Gastrocnemius medialis (tissue), 4 donors: ENCODE measurements at regions not wholly inside any gene's neighbourhood (a gene's known extent, or its start where the extent isn't known, plus 50 kb on each side); places are given as distances from the start of the nearest gene placed in this dataset.

Experiments
- ATAC-seq, 2 donors: fragments of 150-250 bp; one replicate each; pipeline ENCODE4 v1.9.1; 2016
- DNase-seq, 2 donors: peaks; one replicate each; pipeline ENCODE4 v3.0.0-alpha.2; 2019
- H3K27ac ChIP-seq, 4 donors: fragments of 200-600 bp; sonication (generic); 1 replicate in 1 of 4; 2 replicates in 3 of 4; pipeline ENCODE4 v1.5.1; 2016 to 2018; ENCODE audit warnings: mild to moderate bottlenecking in 2 of 4, moderate library complexity in 1 of 4
- H3K27me3 ChIP-seq, 3 donors: fragments of 200-600 bp; sonication (generic) in 2 of 3; 1 replicate in 1 of 3; 2 replicates in 2 of 3; pipeline versions ENCODE4 v1.5.1 to v1.6.0; 2016 to 2019; ENCODE audit warnings: mild to moderate bottlenecking in 1 of 3, moderate library complexity in 1 of 3
- H3K36me3 ChIP-seq, 2 donors: fragments of 200-600 bp; sonication (generic) in 1 of 2; one replicate each; pipeline ENCODE4 v1.5.1; 2017 to 2018
- H3K4me1 ChIP-seq, 2 donors: fragments of 200-600 bp; sonication (generic) in 1 of 2; one replicate each; pipeline ENCODE4 v1.5.1; 2016 to 2017; ENCODE audit warnings: mild to moderate bottlenecking in 2 of 2
- H3K4me3 ChIP-seq, 4 donors: fragments of 200-600 bp; sonication (generic) in 3 of 4; 1 replicate in 1 of 4; 2 replicates in 3 of 4; pipeline ENCODE4 v1.5.1; 2016 to 2019; ENCODE audit warnings: mild to moderate bottlenecking in 2 of 4
- H3K9me3 ChIP-seq, 3 donors: fragments of 200-600 bp; sonication (generic) in 2 of 3; 1 replicate in 1 of 3; 2 replicates in 2 of 3; pipeline ENCODE4 v1.5.1; 2016 to 2019
- POLR2A ChIP-seq, 2 donors: fragments of 450-650 bp; IDR thresholded peaks; one replicate each; pipeline ENCODE4 v1.6.1; 2017; ENCODE audit warnings: antibody characterized with exemption in 2 of 2, mild to moderate bottlenecking in 2 of 2, moderate library complexity in 2 of 2
- in situ Hi-C, 4 donors: fragments of 200-750 bp; cut with MboI; loops; one replicate each; pipeline versions ENCODE4 v1.15.0 to v1.8.0; 2017; ENCODE audit warnings: low sequenced_read_pairs in 4 of 4
- intact Hi-C: fragments of 100-400 bp; cut with DNase I; formaldehyde crosslinking; loops from one replicate; pipeline ENCODE4 v1.15.1; 2023; ENCODE audit warnings: low total_unique reads
- TF ChIP-seq, protein P1 (sequence below), 5 experiments: fragments of 450-650 bp in 3 of 5; fragments of 200-600 bp in 2 of 5; sonication (generic) in 2 of 5; IDR thresholded peaks in 4 of 5; conservative IDR thresholded peaks in 1 of 5; 1 replicate in 4 of 5; 2 replicates in 1 of 5; pipeline ENCODE4 v1.5.1; 2016 to 2019; ENCODE audit warnings: antibody characterized with exemption in 5 of 5, mild to moderate bottlenecking in 3 of 5, moderate library complexity in 3 of 5

DNA sequence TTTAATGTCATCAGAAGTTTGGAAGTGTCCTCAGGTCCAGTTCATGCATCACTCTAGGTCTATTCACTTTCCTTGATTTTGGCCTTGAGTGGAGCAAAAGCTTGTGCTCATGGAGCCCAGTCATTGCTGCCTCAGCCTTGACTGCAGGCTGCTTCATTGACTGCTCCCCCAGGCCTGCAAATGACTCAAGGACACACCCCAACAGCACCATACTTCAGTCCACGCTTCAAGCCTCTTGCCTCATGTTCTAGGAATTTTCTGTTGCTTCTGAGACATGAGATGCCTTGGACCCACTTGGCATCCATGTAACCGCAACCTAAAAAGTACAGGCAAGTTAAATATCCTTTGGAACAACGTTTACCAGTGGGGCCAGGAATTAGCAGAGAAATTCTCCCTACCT, 193.7 kb downstream of the PIK3R1 start:
- Histone ChIP-seq H3K4me1 (no peaks in the 10 kb centered on the region), H3K27ac (no peak overlapping the region), H3K36me3 (no peaks in the 10 kb centered on the region), H3K9me3 (no peaks in the 10 kb centered on the region), H3K27me3 (no peaks in the 10 kb centered on the region), H3K4me3 (no peak overlapping the region)
- in situ Hi-C loops: no loop called here
- ATAC-seq: no peak
- no peak for DNase-seq
- TF ChIP-seq POLR2A (IDR thresholded peaks at IDR 0.05): no peak
- TF ChIP-seq, protein P1, sequence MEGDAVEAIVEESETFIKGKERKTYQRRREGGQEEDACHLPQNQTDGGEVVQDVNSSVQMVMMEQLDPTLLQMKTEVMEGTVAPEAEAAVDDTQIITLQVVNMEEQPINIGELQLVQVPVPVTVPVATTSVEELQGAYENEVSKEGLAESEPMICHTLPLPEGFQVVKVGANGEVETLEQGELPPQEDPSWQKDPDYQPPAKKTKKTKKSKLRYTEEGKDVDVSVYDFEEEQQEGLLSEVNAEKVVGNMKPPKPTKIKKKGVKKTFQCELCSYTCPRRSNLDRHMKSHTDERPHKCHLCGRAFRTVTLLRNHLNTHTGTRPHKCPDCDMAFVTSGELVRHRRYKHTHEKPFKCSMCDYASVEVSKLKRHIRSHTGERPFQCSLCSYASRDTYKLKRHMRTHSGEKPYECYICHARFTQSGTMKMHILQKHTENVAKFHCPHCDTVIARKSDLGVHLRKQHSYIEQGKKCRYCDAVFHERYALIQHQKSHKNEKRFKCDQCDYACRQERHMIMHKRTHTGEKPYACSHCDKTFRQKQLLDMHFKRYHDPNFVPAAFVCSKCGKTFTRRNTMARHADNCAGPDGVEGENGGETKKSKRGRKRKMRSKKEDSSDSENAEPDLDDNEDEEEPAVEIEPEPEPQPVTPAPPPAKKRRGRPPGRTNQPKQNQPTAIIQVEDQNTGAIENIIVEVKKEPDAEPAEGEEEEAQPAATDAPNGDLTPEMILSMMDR (IDR thresholded peaks at IDR 0.05 in 4 of 5, conservative IDR thresholded peaks at IDR 0.05 in 1 of 5): no peak
- intact Hi-C loops: no loop called here

DNA sequence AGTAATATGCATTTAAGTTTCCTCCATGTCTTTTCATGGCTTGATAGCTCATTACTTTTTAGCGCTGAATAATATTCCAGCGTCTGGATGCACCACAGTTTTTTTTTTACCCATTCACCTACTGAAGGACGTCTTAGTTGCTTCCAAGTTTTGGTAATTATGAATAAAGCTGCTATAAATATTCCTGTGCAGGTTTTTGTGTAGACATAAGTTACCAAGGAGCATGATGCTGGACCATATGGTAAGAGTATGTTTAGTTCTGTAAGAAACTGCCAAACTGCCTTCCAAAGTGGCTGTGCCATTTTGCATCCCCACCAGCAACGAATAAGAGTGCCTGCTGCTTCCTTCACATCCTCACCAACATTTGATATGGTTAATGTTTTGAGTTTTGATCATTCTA, 195.6 kb downstream of the PIK3R1 start:
- H3K4me3 ChIP-seq: no peak overlapping the region
- no peaks in the 10 kb centered on the region for H3K36me3 ChIP-seq
- in situ Hi-C loops: no loop called here
- no peaks in the 10 kb centered on the region for H3K9me3 ChIP-seq
- H3K4me1 ChIP-seq: no peaks in the 10 kb centered on the region
- ATAC-seq (no peak), DNase-seq (no peak)
- TF ChIP-seq, protein P1 (IDR thresholded peaks at IDR 0.05 in 4 of 5, conservative IDR thresholded peaks at IDR 0.05 in 1 of 5): no peak
- no peak for TF ChIP-seq POLR2A (IDR thresholded peaks at IDR 0.05)
- intact Hi-C loops: no loop called here
- H3K27me3 ChIP-seq: no peaks in the 10 kb centered on the region
- no peak overlapping the region for H3K27ac ChIP-seq

DNA sequence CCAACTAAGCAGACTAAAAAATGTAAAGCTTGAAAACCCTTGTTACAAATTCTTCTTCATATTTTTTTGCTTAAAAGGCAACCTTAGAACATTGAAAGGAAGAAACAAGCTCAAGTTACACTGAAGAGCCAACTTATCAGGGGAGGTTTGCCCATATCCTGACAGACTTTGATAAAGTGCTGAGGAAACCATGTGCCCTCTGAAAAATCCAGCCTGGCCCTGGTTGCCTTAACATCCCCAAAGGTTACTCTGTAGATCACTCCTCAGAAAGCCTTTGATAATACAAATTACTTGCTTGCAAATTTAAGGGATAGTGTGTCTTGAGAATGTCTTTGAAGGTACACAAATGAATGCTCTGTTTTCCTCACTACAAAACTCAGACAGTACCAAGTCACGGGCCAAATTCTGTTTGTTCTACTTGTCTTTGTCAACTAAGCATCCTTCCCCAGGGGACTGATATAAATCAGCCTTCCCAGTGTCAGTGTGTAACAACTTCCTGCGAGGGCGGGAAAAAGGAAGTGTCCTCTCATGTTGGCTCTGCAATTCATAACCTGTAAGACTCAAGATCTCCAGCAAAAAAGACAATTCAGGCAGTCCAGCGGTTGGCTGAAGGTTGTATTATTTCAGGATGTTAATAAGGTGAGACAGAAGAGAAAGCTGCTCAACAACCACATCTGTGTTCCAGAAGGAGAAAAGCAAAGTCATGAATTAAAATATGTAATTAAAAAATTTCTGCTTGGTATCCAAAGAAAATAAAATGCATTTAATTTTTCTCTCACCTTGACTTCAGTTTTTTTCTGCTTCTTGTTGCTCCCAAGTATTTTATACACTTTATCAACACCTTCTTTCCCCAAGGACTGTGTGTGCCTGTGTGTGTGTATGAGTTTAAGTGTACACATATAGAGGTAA, 199.9 kb downstream of the PIK3R1 start:
- TF ChIP-seq POLR2A (IDR thresholded peaks at IDR 0.05): no peak
- TF ChIP-seq, protein P1 (IDR thresholded peaks at IDR 0.05 in 4 of 5, conservative IDR thresholded peaks at IDR 0.05 in 1 of 5): no peak
- Histone ChIP-seq H3K27ac (no peak overlapping the region), H3K4me3 (no peak overlapping the region), H3K36me3 (no peaks in the 10 kb centered on the region), H3K4me1 (peaks cover 15% of the 10 kb centered on the region in 2 donors), H3K9me3 (no peaks in the 10 kb centered on the region), H3K27me3 (no peaks in the 10 kb centered on the region)
- ATAC-seq (peak in 1 of 2 donors; percentile 56), DNase-seq (no peak)
- intact Hi-C loops (no loop called here), in situ Hi-C loops (no loop called here)

DNA sequence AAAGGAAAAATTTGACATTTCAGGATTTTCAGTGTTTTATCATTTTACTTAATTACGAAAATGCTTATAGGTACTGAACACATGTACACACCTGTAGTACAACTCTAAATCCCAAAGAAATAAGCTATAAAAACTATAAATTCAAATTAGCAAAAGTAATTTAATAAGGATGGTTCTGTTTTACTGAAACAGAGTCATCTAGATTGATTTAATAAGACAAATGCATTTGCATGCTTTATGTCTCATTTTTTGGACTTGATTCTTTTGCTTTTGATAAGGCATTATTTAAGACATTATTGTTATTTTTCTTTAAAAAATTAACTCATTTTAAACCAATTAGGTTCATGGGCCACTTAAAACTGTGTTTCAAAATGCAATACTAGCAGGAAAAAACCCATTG, 201.2 kb downstream of the PIK3R1 start:
- Histone ChIP-seq H3K27ac (no peak overlapping the region), H3K4me1 (peaks cover 15% of the 10 kb centered on the region in 2 donors), H3K36me3 (no peaks in the 10 kb centered on the region), H3K9me3 (no peaks in the 10 kb centered on the region), H3K4me3 (no peak overlapping the region), H3K27me3 (no peaks in the 10 kb centered on the region)
- no peak for DNase-seq
- intact Hi-C loops (no loop called here), in situ Hi-C loops (no loop called here)
- TF ChIP-seq, protein P1 (IDR thresholded peaks at IDR 0.05 in 4 of 5, conservative IDR thresholded peaks at IDR 0.05 in 1 of 5): no peak
- no peak for TF ChIP-seq POLR2A (IDR thresholded peaks at IDR 0.05)
- no peak for ATAC-seq
